DND-41 (cell line): ENCODE measurements at regions not wholly inside any gene's neighbourhood (a gene's known extent, or its start where the extent isn't known, plus 50 kb on each side); places are given as distances from the start of the nearest gene placed in this dataset.
"Not testable (repeated sequence)": the region's sequence is repeated elsewhere in the genome, so short reads cannot be mapped to it uniquely, and the experiment has no call there.

ENCODE experiments used
- ATAC-seq: fragments of 200-7000 bp; cut with Tn5 transposase; 3 replicates; pipeline ENCODE4 v1.9.1; 2021; ENCODE audit warnings: low read depth; ENCODE audit not compliant: insufficient read depth
- DNase-seq: peaks from one replicate; pipeline ENCODE4 v3.0.0-alpha.2; 2020
- H2AFZ ChIP-seq: 2 replicates; pipeline ENCODE4 v1.6.0; 2012; ENCODE audit warnings: low read depth, low read length
- H3K27ac ChIP-seq: 2 replicates; pipeline ENCODE4 v1.5.1; 2012; ENCODE audit warnings: low read length, inconsistent platforms
- H3K27me3 ChIP-seq: fragments of 200-600 bp; sonication (generic); 2 replicates; pipeline ENCODE4 v1.6.0; 2012; ENCODE audit warnings: low read length, mild to moderate bottlenecking, inconsistent platforms; ENCODE audit not compliant: insufficient read depth, poor library complexity
- H3K36me3 ChIP-seq: 2 replicates; pipeline ENCODE4 v1.5.1; 2012; ENCODE audit warnings: low read length, inconsistent platforms; ENCODE audit not compliant: insufficient read depth
- H3K4me1 ChIP-seq: 2 replicates; pipeline ENCODE4 v1.5.1; 2012; ENCODE audit warnings: mild to moderate bottlenecking, low read length; ENCODE audit not compliant: insufficient read depth
- H3K4me2 ChIP-seq: 2 replicates; pipeline ENCODE4 v1.6.0; 2012; ENCODE audit warnings: mild to moderate bottlenecking, moderate library complexity, low read length, inconsistent platforms; ENCODE audit not compliant: insufficient read depth
- H3K4me3 ChIP-seq, 2 experiments: fragments of 200-600 bp in 1 of 2; shearing (Covaris generic) in 1 of 2; 2 replicates each; pipeline ENCODE4 v1.5.1; 2012 to 2016; ENCODE audit warnings: inconsistent platforms in 2 of 2, low read length in 2 of 2, mild to moderate bottlenecking in 2 of 2, low read depth in 1 of 2, moderate library complexity in 1 of 2
- H3K79me2 ChIP-seq: 2 replicates; pipeline ENCODE4 v1.6.0; 2012; ENCODE audit warnings: low read length, inconsistent platforms; ENCODE audit not compliant: insufficient read depth
- H3K9ac ChIP-seq: 2 replicates; pipeline ENCODE4 v1.6.0; 2012; ENCODE audit warnings: low read depth, mild to moderate bottlenecking, inconsistent platforms, low read length, moderate library complexity
- H3K9me3 ChIP-seq: 2 replicates; pipeline ENCODE4 v1.5.1; 2012; ENCODE audit warnings: low read length, moderate library complexity, mild to moderate bottlenecking, inconsistent platforms; ENCODE audit not compliant: insufficient read depth, severe bottlenecking
- H4K20me1 ChIP-seq: 2 replicates; pipeline ENCODE4 v1.6.0; 2012; ENCODE audit warnings: low read length; ENCODE audit not compliant: insufficient read depth
- EZH2 ChIP-seq: IDR thresholded peaks from 3 replicates; pipeline ENCODE4 v1.6.1; 2012; ENCODE audit warnings: borderline replicate concordance, low read depth, mild to moderate bottlenecking, moderate library complexity, low read length, inconsistent platforms; ENCODE audit not compliant: severe bottlenecking
- TF ChIP-seq, protein P1 (sequence below): IDR thresholded peaks from 2 replicates; pipeline ENCODE4 v1.5.1; 2012; ENCODE audit warnings: borderline replicate concordance, low read length, moderate library complexity, mild to moderate bottlenecking; ENCODE audit not compliant: poor library complexity, severe bottlenecking; ENCODE audit errors: extremely low read depth

DNA sequence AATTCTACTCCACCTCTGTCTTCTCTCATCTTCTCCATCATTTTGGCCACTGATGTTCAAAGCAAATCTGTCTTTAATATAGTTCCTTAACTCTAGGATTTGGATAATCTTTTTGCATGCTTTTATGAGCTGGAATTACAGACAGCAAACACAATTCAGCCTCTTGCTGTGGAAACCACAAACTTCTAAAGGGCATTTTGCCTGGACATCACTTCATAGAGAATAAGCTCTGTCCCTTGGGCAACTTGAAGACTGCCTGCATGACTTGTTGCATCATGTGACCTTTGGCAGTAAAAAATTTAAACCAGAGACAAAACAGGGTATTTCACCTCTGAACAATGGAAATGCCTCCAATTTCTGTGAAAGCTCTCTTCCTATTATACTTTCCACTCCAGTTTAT is 74.1 kb upstream of the HDDC2 start:
- H3K4me3 ChIP-seq = no peak overlapping the region
- H3K9me3 ChIP-seq = no peaks in the 10 kb centered on the region
- H3K79me2 ChIP-seq = no peaks in the 10 kb centered on the region
- no peaks in the 10 kb centered on the region for H4K20me1 ChIP-seq
- H3K27me3 ChIP-seq = no peaks in the 10 kb centered on the region
- H3K4me2 ChIP-seq = no peak overlapping the region
- no peak overlapping the region for H2AFZ ChIP-seq
- no peak overlapping the region for H3K27ac ChIP-seq
- no peaks in the 10 kb centered on the region for H3K36me3 ChIP-seq
- DNase-seq (no peak), ATAC-seq (no peak)
- no peak overlapping the region for H3K9ac ChIP-seq
- TF ChIP-seq, protein P1, sequence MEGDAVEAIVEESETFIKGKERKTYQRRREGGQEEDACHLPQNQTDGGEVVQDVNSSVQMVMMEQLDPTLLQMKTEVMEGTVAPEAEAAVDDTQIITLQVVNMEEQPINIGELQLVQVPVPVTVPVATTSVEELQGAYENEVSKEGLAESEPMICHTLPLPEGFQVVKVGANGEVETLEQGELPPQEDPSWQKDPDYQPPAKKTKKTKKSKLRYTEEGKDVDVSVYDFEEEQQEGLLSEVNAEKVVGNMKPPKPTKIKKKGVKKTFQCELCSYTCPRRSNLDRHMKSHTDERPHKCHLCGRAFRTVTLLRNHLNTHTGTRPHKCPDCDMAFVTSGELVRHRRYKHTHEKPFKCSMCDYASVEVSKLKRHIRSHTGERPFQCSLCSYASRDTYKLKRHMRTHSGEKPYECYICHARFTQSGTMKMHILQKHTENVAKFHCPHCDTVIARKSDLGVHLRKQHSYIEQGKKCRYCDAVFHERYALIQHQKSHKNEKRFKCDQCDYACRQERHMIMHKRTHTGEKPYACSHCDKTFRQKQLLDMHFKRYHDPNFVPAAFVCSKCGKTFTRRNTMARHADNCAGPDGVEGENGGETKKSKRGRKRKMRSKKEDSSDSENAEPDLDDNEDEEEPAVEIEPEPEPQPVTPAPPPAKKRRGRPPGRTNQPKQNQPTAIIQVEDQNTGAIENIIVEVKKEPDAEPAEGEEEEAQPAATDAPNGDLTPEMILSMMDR = no peak
- no peak for TF ChIP-seq EZH2
- no peaks in the 10 kb centered on the region for H3K4me1 ChIP-seq

DNA sequence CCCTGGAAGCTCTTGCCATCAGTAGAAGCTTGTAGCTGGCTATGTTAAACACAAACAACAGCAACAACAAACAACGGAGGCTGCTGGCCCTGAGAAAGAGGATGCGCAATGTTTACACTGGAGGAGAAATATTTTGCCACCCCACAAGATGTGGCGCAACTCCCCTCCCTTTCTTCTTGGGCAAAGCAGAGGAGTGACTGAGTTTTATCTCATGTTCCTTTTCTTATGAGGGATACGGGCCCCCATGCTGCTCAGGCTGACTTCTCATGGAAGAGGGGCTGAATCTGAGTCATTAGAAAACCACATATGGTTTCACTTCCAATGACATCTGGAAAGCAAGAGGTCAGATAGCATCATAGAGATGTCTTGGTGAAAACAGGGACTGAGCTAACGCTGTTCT is 75.9 kb upstream of the HDDC2 start:
- ATAC-seq (no peak), DNase-seq (no peak)
- Histone ChIP-seq H3K4me3 (no peak overlapping the region), H3K27me3 (no peaks in the 10 kb centered on the region), H3K9me3 (no peaks in the 10 kb centered on the region), H3K79me2 (no peaks in the 10 kb centered on the region), H3K27ac (no peak overlapping the region), H3K36me3 (no peaks in the 10 kb centered on the region), H4K20me1 (no peaks in the 10 kb centered on the region), H3K4me1 (no peaks in the 10 kb centered on the region), H3K9ac (no peak overlapping the region), H3K4me2 (no peak overlapping the region), H2AFZ (no peak overlapping the region)
- TF ChIP-seq, protein P1 = no peak

GRCh38 chr6:125379174-125379573 is 77.4 kb upstream of the HDDC2 start:
- no peaks in the 10 kb centered on the region for H3K9me3 ChIP-seq
- H3K36me3 ChIP-seq = no peaks in the 10 kb centered on the region
- no peak overlapping the region for H3K4me2 ChIP-seq
- H3K9ac ChIP-seq = no peak overlapping the region
- no peaks in the 10 kb centered on the region for H3K79me2 ChIP-seq
- no peaks in the 10 kb centered on the region for H4K20me1 ChIP-seq
- H3K27ac ChIP-seq = no peak overlapping the region
- TF ChIP-seq EZH2 = no peak
- TF ChIP-seq, protein P1 = no peak
- H3K4me1 ChIP-seq = no peaks in the 10 kb centered on the region
- ATAC-seq (no peak), DNase-seq (no peak)
- H2AFZ ChIP-seq = no peak overlapping the region
- H3K4me3 ChIP-seq = no peak overlapping the region
- H3K27me3 ChIP-seq = no peaks in the 10 kb centered on the region

DNA sequence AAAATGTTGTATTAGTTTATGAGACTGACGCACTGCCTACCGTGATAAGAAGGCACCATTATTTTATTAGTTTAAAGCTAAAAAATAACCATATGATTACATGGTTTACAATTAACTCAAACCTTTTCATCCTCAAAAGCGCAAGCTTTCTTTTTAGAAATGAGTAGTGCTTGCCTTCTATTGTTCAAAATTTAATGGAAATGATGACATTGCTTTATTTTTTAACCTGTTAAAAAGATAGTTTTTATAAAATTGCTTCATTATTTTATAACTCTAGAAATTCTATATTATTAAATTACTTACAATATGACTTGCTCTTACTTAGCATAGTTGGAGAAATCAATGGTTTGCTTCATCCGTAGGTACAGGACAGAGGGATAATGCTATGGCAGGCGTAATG is 78.7 kb upstream of the HDDC2 start:
- Histone ChIP-seq H3K27me3 (no peaks in the 10 kb centered on the region), H3K36me3 (no peaks in the 10 kb centered on the region), H4K20me1 (no peaks in the 10 kb centered on the region), H3K79me2 (no peaks in the 10 kb centered on the region), H3K4me1 (no peaks in the 10 kb centered on the region), H2AFZ (no peak overlapping the region), H3K9me3 (no peaks in the 10 kb centered on the region), H3K27ac (no peak overlapping the region), H3K4me3 (no peak overlapping the region), H3K4me2 (no peak overlapping the region), H3K9ac (no peak overlapping the region)
- no peak for ATAC-seq
- no peak for DNase-seq
- TF ChIP-seq, protein P1 = no peak
- no peak for TF ChIP-seq EZH2

GRCh38 chr6:125386337-125386736 is 84.6 kb upstream of the HDDC2 start:
- not testable (repeated sequence) for ATAC-seq, H3K4me3 ChIP-seq, H3K4me1 ChIP-seq, H3K27ac ChIP-seq, H3K27me3 ChIP-seq, H3K36me3 ChIP-seq, H2AFZ ChIP-seq, DNase-seq, H3K9ac ChIP-seq, H4K20me1 ChIP-seq, H3K4me2 ChIP-seq, H3K79me2 ChIP-seq, H3K9me3 ChIP-seq
